T1000 (cell line): ENCODE measurements at regions not wholly inside any gene's neighbourhood (a gene's known extent, or its start where the extent isn't known, plus 50 kb on each side); places are given as distances from the start of the nearest gene placed in this dataset.

Experiments
- DNase-seq: peaks from one replicate; lab custom pipeline; 2025; ENCODE audit warnings: mixed read lengths; lab: John Stamatoyannopoulos, UW

GRCh38 chr7:25279705-25280104 is 51.4 kb upstream of the NPVF start:
- no peak for DNase-seq

- no peak for DNase-seq
These were observed 51.9 kb upstream of the NPVF start for GRCh38 chr7:25280181-25280580.

- no peak for DNase-seq
These were observed 53.9 kb upstream of the NPVF start for GRCh38 chr7:25282194-25282593.

GRCh38 chr7:25286756-25287155 is 58.5 kb upstream of the NPVF start:
- no peak for DNase-seq

- no peak for DNase-seq
These were observed 59.0 kb upstream of the NPVF start for GRCh38 chr7:25287291-25287690.

- DNase-seq, result no peak
These were observed 60.4 kb upstream of the NPVF start for GRCh38 chr7:25288556-25289307.

- no peak for DNase-seq
These were observed 61.2 kb upstream of the NPVF start for GRCh38 chr7:25289518-25289917.

GRCh38 chr7:25294624-25295023 is 66.3 kb upstream of the NPVF start:
- no peak for DNase-seq

GRCh38 chr7:25295387-25295786 is 67.1 kb upstream of the NPVF start:
- DNase-seq, result no peak

GRCh38 chr7:25296086-25296485 is 67.8 kb upstream of the NPVF start:
- DNase-seq, result no peak

GRCh38 chr7:25297278-25297677 is 69.0 kb upstream of the NPVF start:
- DNase-seq, result no peak

GRCh38 chr7:25303281-25304181 is 75.2 kb upstream of the NPVF start:
- DNase-seq, result no peak

- DNase-seq, result no peak
These were observed 76.4 kb upstream of the NPVF start for GRCh38 chr7:25304691-25305090.

GRCh38 chr7:25305831-25306230 is 77.5 kb upstream of the NPVF start:
- no peak for DNase-seq

- DNase-seq, result no peak
These were observed 79.3 kb upstream of the NPVF start for GRCh38 chr7:25307624-25308023.

- no peak for DNase-seq
These were observed 80.0 kb upstream of the NPVF start for GRCh38 chr7:25308246-25308645.

GRCh38 chr7:25308906-25309705 is 80.8 kb upstream of the NPVF start:
- DNase-seq, result no peak

- DNase-seq, result no peak
These were observed 82.6 kb upstream of the NPVF start for GRCh38 chr7:25310896-25311295.

- DNase-seq, result no peak
These were observed 83.1 kb upstream of the NPVF start for GRCh38 chr7:25311346-25311745.

- no peak for DNase-seq
These were observed 84.7 kb upstream of the NPVF start for GRCh38 chr7:25312968-25313367.

- no peak for DNase-seq
These were observed 85.2 kb upstream of the NPVF start for GRCh38 chr7:25313526-25313925.

- DNase-seq, result no peak
These were observed 85.9 kb upstream of the NPVF start for GRCh38 chr7:25314094-25314730.
